K562 (cell line): ENCODE measurements at regions not wholly inside any gene's neighbourhood (a gene's known extent, or its start where the extent isn't known, plus 50 kb on each side); places are given as distances from the start of the nearest gene placed in this dataset.

Experiments
- CBFB ChIP-seq: sonication (generic); formaldehyde crosslinking; IDR thresholded peaks from 2 replicates; pipeline ENCODE4 v1.4.0; 2020; ENCODE audit warnings: mild to moderate bottlenecking, missing genetic modification reagents
- COPS2 ChIP-seq: fragments of 450-650 bp; conservative IDR thresholded peaks from 2 replicates; pipeline ENCODE4 v1.6.1; 2016; ENCODE audit warnings: mild to moderate bottlenecking, moderate library complexity
- ETV1 ChIP-seq: fragments of 450-650 bp; conservative IDR thresholded peaks from 2 replicates; pipeline ENCODE4 v1.6.1; 2016; ENCODE audit warnings: missing genetic modification characterization, control low read depth, low read depth, missing compliant biosample characterization
- FOXJ3 ChIP-seq: sonication (generic); formaldehyde crosslinking; IDR thresholded peaks from 2 replicates; pipeline ENCODE4 v1.4.0; 2020; ENCODE audit warnings: mild to moderate bottlenecking, missing genetic modification reagents
- MGA ChIP-seq: fragments of 450-650 bp; IDR thresholded peaks from 2 replicates; pipeline ENCODE4 v1.6.1; 2016; ENCODE audit warnings: mild to moderate bottlenecking, moderate library complexity
- ZFPM2 ChIP-seq: fragments of 250-450 bp; sonication (Bioruptor Pico); IDR thresholded peaks from 2 replicates; pipeline ENCODE4 v1.5.1; 2022; ENCODE audit warnings: mild to moderate bottlenecking
- ZNF280A ChIP-seq: fragments of 450-650 bp; IDR thresholded peaks from 2 replicates; pipeline ENCODE4 v1.6.1; 2018; ENCODE audit warnings: mild to moderate bottlenecking, low read depth; ENCODE audit not compliant: partially characterized antibody

- no peak for TF ChIP-seq MGA
- no peak for TF ChIP-seq CBFB (CRISPR knock-in tag)
- TF ChIP-seq ETV1 (tag) = no peak
- TF ChIP-seq COPS2 = no peak
- no peak for TF ChIP-seq ZFPM2 (CRISPR knock-in tag)
- no peak for TF ChIP-seq ZNF280A
- no peak for TF ChIP-seq FOXJ3 (CRISPR knock-in tag)
Measured at GRCh38 chr18:22778996-22779395, 154.1 kb upstream of the RBBP8 start (continued).
